SKM-1 (cell line): ENCODE measurements at regions not wholly inside any gene's neighbourhood (a gene's known extent, or its start where the extent isn't known, plus 50 kb on each side); places are given as distances from the start of the nearest gene placed in this dataset.
"Not testable (repeated sequence)": the region's sequence is repeated elsewhere in the genome, so short reads cannot be mapped to it uniquely, and the experiment has no call there.

Experiments
- DNase-seq: peaks from one replicate; lab custom pipeline; 2025; ENCODE audit not compliant: unreplicated experiment; lab: John Stamatoyannopoulos, UW

DNA sequence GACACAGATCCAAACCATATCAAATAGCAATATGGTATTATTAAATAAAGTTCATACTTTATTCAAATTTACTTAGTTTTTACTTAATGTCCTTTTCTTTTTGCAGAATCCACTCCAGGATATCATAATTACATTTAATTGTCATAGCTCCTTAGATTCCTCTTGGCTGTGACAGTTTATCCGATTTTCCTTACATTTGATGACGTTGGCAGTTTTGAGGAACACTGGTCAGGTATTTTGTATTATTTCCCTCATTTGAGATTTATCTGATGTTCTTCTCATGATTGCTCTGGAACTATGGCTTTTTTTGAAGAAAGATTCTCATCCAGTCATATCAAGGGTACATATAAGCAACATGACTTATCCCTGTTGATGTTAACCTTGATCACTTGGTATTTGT, 198.3 kb upstream of the STAC start:
- no peak for DNase-seq

DNA sequence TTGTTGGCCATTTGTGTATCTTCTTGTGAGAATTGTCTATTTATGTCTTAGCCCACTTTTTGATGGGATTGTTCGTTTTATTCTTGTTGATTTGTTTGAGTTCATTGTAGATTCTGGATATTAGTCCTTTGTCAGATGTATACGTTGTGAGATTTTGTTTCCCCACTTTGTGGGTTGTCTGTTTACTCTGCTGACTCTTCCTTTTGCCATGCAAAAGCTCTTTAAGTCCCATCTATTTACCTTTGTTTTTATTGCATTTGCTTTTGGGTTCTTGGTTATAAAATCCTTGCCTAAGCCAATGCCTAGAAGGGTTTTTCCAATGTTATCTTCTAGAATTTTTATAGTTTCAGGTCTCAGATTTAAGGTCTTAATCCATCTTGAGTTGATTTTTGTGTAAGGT, 193.1 kb upstream of the STAC start:
- not testable (repeated sequence) for DNase-seq

DNA sequence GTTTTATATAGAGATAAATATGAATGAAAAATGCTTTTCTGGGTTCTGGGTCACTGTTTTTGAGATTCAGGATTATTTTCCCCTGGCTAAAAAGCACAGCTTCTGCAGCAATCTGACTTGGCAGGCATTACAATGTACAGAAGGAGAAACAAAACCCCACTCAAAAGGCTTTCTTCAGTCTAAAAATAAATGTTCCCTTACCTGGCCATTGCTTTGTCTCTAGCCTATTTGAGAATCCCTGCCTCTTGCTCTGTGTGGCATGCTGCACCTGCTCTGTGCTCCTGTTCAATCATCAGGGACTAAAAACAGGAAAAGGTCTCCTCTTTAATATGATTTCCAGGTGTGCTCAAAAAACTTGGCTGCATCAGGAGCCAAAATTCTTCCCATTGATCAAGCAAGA, 187.4 kb upstream of the STAC start:
- no peak for DNase-seq

GRCh38 chr3:36193448-36193847, 186.9 kb upstream of the STAC start:
- no peak for DNase-seq

DNA sequence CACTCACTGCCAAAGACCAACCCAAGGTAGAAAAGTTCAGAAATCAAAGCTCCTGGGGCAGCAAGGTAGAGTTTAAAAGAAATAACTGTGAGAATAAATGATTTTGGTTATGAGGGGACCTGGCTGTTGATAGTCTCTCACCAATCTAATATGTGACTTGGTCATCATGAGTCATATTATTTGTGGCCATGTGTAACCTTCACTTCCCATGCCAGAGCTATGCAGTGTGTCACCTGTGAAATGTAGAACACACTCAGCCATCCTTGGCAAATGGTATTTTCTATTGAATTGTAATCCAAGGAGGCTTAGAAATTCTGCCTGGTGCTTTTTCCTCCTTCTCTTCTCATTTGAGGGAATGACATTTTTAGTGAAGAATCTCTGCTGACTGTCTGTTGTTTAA, 184.2 kb upstream of the STAC start:
- DNase-seq, result no peak

DNA sequence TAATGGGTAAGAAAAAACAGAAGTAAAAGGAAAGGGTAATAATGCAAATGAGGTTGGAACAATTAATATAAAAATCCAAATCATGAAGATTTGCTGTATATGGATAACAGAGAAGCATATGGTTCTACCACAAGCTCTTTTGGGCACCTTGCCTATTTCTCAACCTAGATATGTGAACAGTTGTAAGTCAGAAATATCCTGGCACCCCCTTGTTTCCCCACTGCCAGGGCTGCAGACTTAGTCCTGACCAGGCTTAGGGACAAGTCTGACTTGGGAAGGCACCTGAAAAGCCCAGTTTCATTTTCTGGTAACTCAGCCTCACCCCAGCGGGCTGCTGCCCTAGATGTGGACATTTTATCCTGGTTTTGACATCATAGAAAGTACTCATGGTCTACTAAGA, 183.2 kb upstream of the STAC start:
- no peak for DNase-seq

DNA sequence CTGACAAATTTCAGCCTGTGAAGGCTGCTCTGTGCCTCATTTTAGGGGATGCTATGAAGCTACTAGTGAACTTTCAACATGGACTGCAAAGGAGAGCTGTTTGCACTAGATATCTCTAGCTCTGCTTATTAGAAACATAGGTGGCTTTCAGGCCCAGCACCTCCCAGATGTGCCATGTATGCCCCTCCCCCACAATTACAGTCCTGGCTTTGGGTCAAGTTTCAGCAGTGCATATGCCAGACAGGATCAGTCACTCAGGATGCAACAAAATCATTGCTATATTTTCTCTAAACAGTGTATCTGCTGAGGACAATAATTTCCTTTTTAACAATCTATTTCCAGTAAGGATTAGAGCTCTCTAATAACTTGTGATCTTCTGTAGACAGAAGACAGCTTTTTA, 178.8 kb upstream of the STAC start:
- DNase-seq, result no peak

- no peak for DNase-seq
Observed at GRCh38 chr3:36206956-36207580, 173.2 kb upstream of the STAC start.

DNA sequence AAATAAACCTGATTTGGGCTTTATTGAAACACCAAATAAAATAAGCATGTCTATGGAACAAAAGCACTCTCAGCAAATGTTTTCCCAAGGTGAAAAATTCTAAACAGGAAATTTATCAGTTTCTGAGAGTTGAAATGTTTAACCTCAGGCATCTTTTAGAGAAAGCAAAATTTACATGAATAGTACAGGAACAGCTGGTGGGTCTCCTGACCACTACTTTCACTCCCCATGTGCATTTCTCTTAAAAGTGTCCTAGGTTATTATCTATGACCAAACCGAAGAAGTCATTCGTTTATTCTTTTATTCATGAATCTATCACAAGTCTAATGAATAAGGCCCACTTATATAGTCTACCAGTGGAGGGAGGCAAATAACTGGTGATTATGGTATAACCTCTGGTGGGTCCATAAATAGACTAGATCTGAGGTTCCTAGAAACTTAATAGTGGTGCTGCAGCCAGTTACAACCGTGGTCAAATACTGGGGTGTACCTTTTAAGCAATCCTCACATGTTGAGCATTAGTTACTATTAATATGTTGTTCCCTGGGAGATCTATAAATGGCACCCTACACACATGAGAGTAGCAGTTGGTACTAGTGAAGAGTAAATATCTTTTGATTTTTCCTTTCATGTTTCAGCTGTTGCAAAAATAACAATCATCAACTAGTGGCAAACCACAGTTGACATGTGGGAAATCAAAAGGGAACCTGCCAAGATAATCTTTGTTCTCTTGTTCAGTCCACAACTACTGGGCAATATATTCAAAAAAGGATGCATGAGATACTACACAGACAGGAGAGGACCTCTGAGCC, 169.3 kb upstream of the STAC start:
- DNase-seq, result no peak

GRCh38 chr3:36211652-36211999, 168.7 kb upstream of the STAC start:
- no peak for DNase-seq

GRCh38 chr3:36212251-36212650, 168.1 kb upstream of the STAC start:
- no peak for DNase-seq

GRCh38 chr3:36214460-36214859, 165.8 kb upstream of the STAC start:
- no peak for DNase-seq

GRCh38 chr3:36215241-36215640, 165.1 kb upstream of the STAC start:
- no peak for DNase-seq

DNA sequence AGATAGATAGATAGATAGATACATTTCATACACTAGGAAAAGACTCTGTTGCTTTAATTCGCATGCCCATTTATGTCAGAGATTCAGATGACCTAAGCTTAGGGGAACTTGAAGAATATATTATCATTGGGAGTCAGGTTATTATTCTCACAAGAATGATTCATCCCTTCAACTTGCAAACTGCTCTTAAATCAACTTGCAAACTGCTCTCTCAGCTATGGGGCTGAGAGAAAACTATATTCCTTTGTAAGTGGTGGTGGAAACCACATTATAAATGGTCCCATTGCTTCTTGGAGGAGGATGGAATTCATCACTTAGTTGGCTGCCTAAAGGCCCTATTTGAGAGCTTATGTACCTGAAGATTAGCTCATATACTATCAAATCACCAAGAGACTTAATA, 160.9 kb upstream of the STAC start:
- DNase-seq, result no peak

- no peak for DNase-seq
Observed at GRCh38 chr3:36220173-36220572, 160.1 kb upstream of the STAC start.

GRCh38 chr3:36221975-36222374, 158.3 kb upstream of the STAC start:
- no peak for DNase-seq

GRCh38 chr3:36227980-36228379, 152.3 kb upstream of the STAC start:
- no peak for DNase-seq

DNA sequence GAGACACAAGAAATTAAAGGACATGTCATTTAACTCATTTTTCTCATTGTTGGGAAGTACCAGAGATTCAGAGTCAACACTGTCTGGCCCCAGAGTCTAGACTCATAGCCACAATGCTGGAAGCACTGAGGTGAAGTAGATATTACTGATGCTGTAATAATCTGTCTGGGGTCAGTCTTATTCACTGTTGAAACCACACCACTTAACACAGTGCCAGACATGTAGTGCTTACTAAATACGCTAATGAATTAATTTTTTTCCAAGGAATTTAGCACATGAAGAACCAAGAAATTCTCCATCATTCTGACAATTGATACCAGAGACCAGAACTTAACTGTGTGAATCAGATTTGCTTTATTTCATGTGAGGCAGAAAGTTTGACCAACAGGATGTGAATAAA, 150.8 kb upstream of the STAC start:
- no peak for DNase-seq

GRCh38 chr3:36232797-36233489, 147.4 kb upstream of the STAC start:
- no peak for DNase-seq

- DNase-seq, result no peak
Observed at GRCh38 chr3:36244728-36245127, 135.6 kb upstream of the STAC start.

GRCh38 chr3:36248374-36248773, 131.9 kb upstream of the STAC start:
- DNase-seq, result no peak

DNA sequence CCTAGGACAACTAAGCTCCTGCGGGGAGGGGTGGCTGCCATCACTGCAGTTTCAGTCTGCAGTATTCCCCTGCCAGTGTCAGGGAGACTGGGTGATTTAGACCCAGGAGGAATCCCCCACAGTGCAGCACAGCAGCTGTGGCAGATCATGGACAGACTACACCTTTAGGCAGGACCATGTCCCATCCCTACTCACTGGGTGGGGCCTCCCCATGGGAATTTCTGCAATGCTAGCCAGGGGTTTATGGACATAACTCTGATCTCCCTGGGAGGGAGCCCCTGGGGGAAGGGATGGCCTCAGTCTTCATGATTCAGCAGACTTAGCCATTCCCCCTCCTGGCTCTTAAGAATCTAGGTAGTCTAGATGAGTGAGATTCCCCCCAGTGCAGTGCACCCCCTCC, 130.1 kb upstream of the STAC start:
- no peak for DNase-seq
